ENCODE measurements at regions not wholly inside any gene's neighbourhood (a gene's known extent, or its start where the extent isn't known, plus 50 kb on each side); places are given as distances from the start of the nearest gene placed in this dataset.

GRCh38 chr3:107308716-107309115, 68.5 kb upstream of the CCDC54 start:
- H3K27me3 Mint-ChIP-seq (ENCODE audit: low read depth): no peaks in the 10 kb centered on the region
- no peak overlapping the region for H3K27ac Mint-ChIP-seq
- TF ChIP-seq CTCF (IDR thresholded peaks at IDR 0.05; ENCODE audit: unreplicated experiment in 3 of 3): no peak
- no peaks in the 10 kb centered on the region for H3K36me3 Mint-ChIP-seq (ENCODE audit: low read depth)
- no peak overlapping the region for H3K4me3 Mint-ChIP-seq
- no peaks in the 10 kb centered on the region for H3K9me3 Mint-ChIP-seq
- H3K4me1 Mint-ChIP-seq: no peaks in the 10 kb centered on the region

DNA sequence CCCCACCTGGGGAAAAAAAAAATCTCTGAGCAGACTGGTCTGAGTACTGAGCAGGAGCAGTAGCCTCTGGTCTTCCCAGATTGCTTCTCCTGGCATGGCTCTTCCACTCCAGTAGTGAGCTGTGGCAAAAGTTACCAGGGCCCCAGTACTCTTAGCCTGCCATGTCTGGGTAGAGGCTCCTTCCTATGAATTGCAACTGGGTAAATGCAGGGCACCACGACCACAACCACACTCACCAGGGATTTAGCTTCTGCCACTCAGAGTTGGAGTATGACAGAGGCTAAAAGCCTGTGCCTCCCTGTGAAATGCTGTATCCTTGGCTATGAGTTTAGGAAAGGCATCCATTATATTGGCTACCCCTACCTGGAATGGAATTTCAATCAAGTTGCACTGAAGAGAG, 67.9 kb upstream of the CCDC54 start:
- Mint-ChIP-seq H3K27me3 (ENCODE audit: low read depth) (no peaks in the 10 kb centered on the region), H3K27ac (no peak overlapping the region), H3K36me3 (ENCODE audit: low read depth) (no peaks in the 10 kb centered on the region), H3K4me3 (no peak overlapping the region), H3K9me3 (no peaks in the 10 kb centered on the region), H3K4me1 (no peaks in the 10 kb centered on the region)
- TF ChIP-seq CTCF (IDR thresholded peaks at IDR 0.05; ENCODE audit: unreplicated experiment in 3 of 3): no peak

- no peaks in the 10 kb centered on the region for H3K36me3 Mint-ChIP-seq (ENCODE audit: low read depth)
Measured at GRCh38 chr3:107313711-107314110, 63.5 kb upstream of the CCDC54 start.

GRCh38 chr3:107315141-107315540, 62.1 kb upstream of the CCDC54 start:
- H3K4me1 Mint-ChIP-seq: peaks cover 6% of the 10 kb centered on the region
- no peak overlapping the region for H3K27ac Mint-ChIP-seq
- H3K27me3 Mint-ChIP-seq (ENCODE audit: low read depth): no peaks in the 10 kb centered on the region

More at GRCh38 chr3:107313711-107314110, 63.5 kb upstream of the CCDC54 start:
- Mint-ChIP-seq H3K4me3 (no peak overlapping the region), H3K4me1 (peaks cover 6% of the 10 kb centered on the region), H3K9me3 (no peaks in the 10 kb centered on the region), H3K27me3 (ENCODE audit: low read depth) (no peaks in the 10 kb centered on the region), H3K27ac (no peak overlapping the region)
- TF ChIP-seq CTCF (IDR thresholded peaks at IDR 0.05; ENCODE audit: unreplicated experiment in 3 of 3): no peak

DNA sequence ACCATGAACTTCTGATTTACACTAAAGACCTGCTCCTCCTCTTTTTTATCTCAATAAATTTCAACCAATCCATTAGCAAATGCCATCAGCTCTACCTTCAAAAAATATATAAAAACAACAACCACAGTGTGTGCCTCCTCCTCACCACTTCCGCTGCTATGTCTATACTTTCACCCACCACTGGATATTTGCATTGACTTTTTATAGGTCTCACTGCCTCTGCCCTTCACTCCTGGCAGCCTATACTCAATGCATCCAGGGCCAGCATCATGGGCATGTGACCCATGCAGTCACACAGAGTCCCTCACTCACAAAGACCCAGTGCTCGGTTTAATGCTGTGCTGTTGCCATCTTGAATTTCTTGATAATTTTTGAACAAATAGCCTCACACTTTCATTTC, 53.5 kb upstream of the CCDC54 start:
- H3K27me3 Mint-ChIP-seq (ENCODE audit: low read depth): no peaks in the 10 kb centered on the region
- H3K36me3 Mint-ChIP-seq (ENCODE audit: low read depth): no peaks in the 10 kb centered on the region
- no peak for TF ChIP-seq CTCF (IDR thresholded peaks at IDR 0.05; ENCODE audit: unreplicated experiment in 3 of 3)
- H3K4me3 Mint-ChIP-seq: no peak overlapping the region
- no peaks in the 10 kb centered on the region for H3K9me3 Mint-ChIP-seq
- no peaks in the 10 kb centered on the region for H3K4me1 Mint-ChIP-seq
- no peak overlapping the region for H3K27ac Mint-ChIP-seq

More at GRCh38 chr3:107315141-107315540, 62.1 kb upstream of the CCDC54 start:
- TF ChIP-seq CTCF (IDR thresholded peaks at IDR 0.05; ENCODE audit: unreplicated experiment in 3 of 3): no peak
- H3K4me3 Mint-ChIP-seq: no peak overlapping the region
- H3K9me3 Mint-ChIP-seq: no peaks in the 10 kb centered on the region
- no peaks in the 10 kb centered on the region for H3K36me3 Mint-ChIP-seq (ENCODE audit: low read depth)

DNA sequence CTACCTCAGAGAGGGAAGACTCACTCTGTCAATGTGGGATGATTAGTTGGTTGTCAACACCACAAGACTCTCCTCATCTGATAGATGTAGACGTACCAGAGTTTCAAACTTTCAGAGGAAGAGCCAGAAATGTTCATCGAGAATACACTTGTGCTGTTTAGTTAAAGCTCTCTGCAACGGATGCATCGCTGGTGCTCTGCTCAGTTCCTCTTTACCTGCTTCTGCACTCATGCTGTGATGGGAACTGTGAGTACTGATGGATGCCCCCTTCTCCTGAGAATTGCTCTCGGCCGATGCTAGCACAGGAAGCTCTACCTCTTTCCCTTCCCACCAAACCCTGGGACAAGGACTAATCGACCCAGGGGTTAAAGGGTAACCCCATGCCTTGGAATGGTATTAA, 51.8 kb upstream of the CCDC54 start:
- Mint-ChIP-seq H3K27ac (no peak overlapping the region), H3K9me3 (no peaks in the 10 kb centered on the region), H3K36me3 (ENCODE audit: low read depth) (no peaks in the 10 kb centered on the region), H3K4me3 (no peak overlapping the region), H3K4me1 (no peaks in the 10 kb centered on the region), H3K27me3 (ENCODE audit: low read depth) (peaks cover 5% of the 10 kb centered on the region)
- TF ChIP-seq CTCF (IDR thresholded peaks at IDR 0.05; ENCODE audit: unreplicated experiment in 3 of 3): no peak
